H9 (cell line): ENCODE measurements at regions not wholly inside any gene's neighbourhood (a gene's known extent, or its start where the extent isn't known, plus 50 kb on each side); places are given as distances from the start of the nearest gene placed in this dataset.
"Not testable (repeated sequence)": the region's sequence is repeated elsewhere in the genome, so short reads cannot be mapped to it uniquely, and the experiment has no call there.

Source experiments
- DNase-seq: peaks from one replicate; pipeline ENCODE4 v3.0.0-alpha.2; 2017
- H2AFZ ChIP-seq: one replicate; pipeline ENCODE4 v1.6.1; 2013; ENCODE audit warnings: mild to moderate bottlenecking, low read length, control low read depth, moderate library complexity
- H2AK5ac ChIP-seq: 2 replicates; pipeline ENCODE4 v1.6.1; 2013; ENCODE audit warnings: low read length, control low read depth, mixed read lengths; ENCODE audit not compliant: insufficient read length
- H2BK120ac ChIP-seq: one replicate; pipeline ENCODE4 v1.6.1; 2013; ENCODE audit warnings: low read depth, mild to moderate bottlenecking, low read length, control low read depth, inconsistent platforms; ENCODE audit not compliant: poor library complexity, severe bottlenecking
- H2BK12ac ChIP-seq: 2 replicates; pipeline ENCODE4 v1.6.1; 2013; ENCODE audit warnings: low read length, control low read depth, mixed read lengths, low read depth; ENCODE audit not compliant: insufficient read length
- H2BK15ac ChIP-seq: 2 replicates; pipeline ENCODE4 v1.6.1; 2013; ENCODE audit warnings: low read depth, low read length, control low read depth
- H2BK20ac ChIP-seq: one replicate; pipeline ENCODE4 v1.6.1; 2013; ENCODE audit warnings: low read depth, mild to moderate bottlenecking, low read length, control low read depth, inconsistent platforms; ENCODE audit not compliant: poor library complexity, severe bottlenecking
- H2BK5ac ChIP-seq: 2 replicates; pipeline ENCODE4 v1.6.1; 2013; ENCODE audit warnings: low read length, control low read depth, mixed read lengths; ENCODE audit not compliant: insufficient read length
- H3K14ac ChIP-seq: 2 replicates; pipeline ENCODE4 v1.6.1; 2013; ENCODE audit warnings: low read length, control low read depth; ENCODE audit not compliant: insufficient read depth
- H3K18ac ChIP-seq: 2 replicates; pipeline ENCODE4 v1.6.1; 2013; ENCODE audit warnings: low read depth, mild to moderate bottlenecking, mixed read lengths, low read length, control low read depth; ENCODE audit not compliant: insufficient read length
- H3K23ac ChIP-seq: 2 replicates; pipeline ENCODE4 v1.6.1; 2013; ENCODE audit warnings: low read length, control low read depth, mixed read lengths, low read depth; ENCODE audit not compliant: insufficient read length
- H3K23me2 ChIP-seq: 2 replicates; pipeline ENCODE4 v1.6.1; 2013; ENCODE audit warnings: low read depth, mild to moderate bottlenecking, mixed read lengths, low read length, control low read depth; ENCODE audit not compliant: insufficient read length, poor library complexity, severe bottlenecking
- H3K27ac ChIP-seq: 2 replicates; pipeline ENCODE4 v1.5.1; 2013; ENCODE audit warnings: low read length, control low read depth, mixed read lengths, low read depth; ENCODE audit not compliant: insufficient read length
- H3K27me3 ChIP-seq: 2 replicates; pipeline ENCODE4 v1.6.1; 2013; ENCODE audit warnings: low read length, control low read depth, inconsistent platforms; ENCODE audit not compliant: insufficient read depth
- H3K4ac ChIP-seq: 2 replicates; pipeline ENCODE4 v1.6.1; 2013; ENCODE audit warnings: low read depth, mild to moderate bottlenecking, control low read depth, inconsistent platforms, low read length, moderate library complexity
- H3K4me1 ChIP-seq: 2 replicates; pipeline ENCODE4 v1.6.1; 2013; ENCODE audit warnings: low read length, control low read depth, inconsistent platforms; ENCODE audit not compliant: insufficient read depth
- H3K4me2 ChIP-seq: 2 replicates; pipeline ENCODE4 v1.6.1; 2013; ENCODE audit warnings: low read length, control low read depth, mixed read lengths; ENCODE audit not compliant: insufficient read length, insufficient read depth
- H3K56ac ChIP-seq: 2 replicates; pipeline ENCODE4 v1.6.1; 2013; ENCODE audit warnings: low read depth, mild to moderate bottlenecking, mixed read lengths, low read length, control low read depth; ENCODE audit not compliant: insufficient read length
- H3K79me1 ChIP-seq: 2 replicates; pipeline ENCODE4 v1.6.1; 2013; ENCODE audit warnings: low read depth, mild to moderate bottlenecking, moderate library complexity, low read length, control low read depth, inconsistent platforms; ENCODE audit not compliant: insufficient read depth, poor library complexity, severe bottlenecking
- H3K79me2 ChIP-seq: 2 replicates; pipeline ENCODE4 v1.6.1; 2013; ENCODE audit warnings: low read length, control low read depth, inconsistent platforms; ENCODE audit not compliant: insufficient read depth
- H3K9ac ChIP-seq: 2 replicates; pipeline ENCODE4 v1.6.1; 2013; ENCODE audit warnings: low read length, control low read depth, mixed read lengths; ENCODE audit not compliant: insufficient read length; ENCODE audit errors: extremely low read depth
- H3K9me3 ChIP-seq: one replicate; pipeline ENCODE4 v1.6.1; 2013; ENCODE audit warnings: low read depth, low read length, inconsistent platforms; ENCODE audit not compliant: control insufficient read depth
- H3T11ph ChIP-seq: one replicate; pipeline ENCODE4 v1.6.1; 2013; ENCODE audit warnings: mild to moderate bottlenecking, low read length, control low read depth, inconsistent platforms
- H4K20me1 ChIP-seq: one replicate; pipeline ENCODE4 v1.6.1; 2013; ENCODE audit not compliant: control insufficient read depth, insufficient read length, insufficient read depth
- H4K5ac ChIP-seq: 2 replicates; pipeline ENCODE4 v1.6.1; 2013; ENCODE audit warnings: low read depth, mild to moderate bottlenecking, mixed read lengths, low read length, control low read depth; ENCODE audit not compliant: insufficient read length
- H4K8ac ChIP-seq: replicated peaks from 2 replicates; pipeline ENCODE4 v1.6.1; 2013; ENCODE audit warnings: low read length, control low read depth, mixed read lengths, low read depth; ENCODE audit not compliant: insufficient read length
- H4K91ac ChIP-seq: 2 replicates; pipeline ENCODE4 v1.6.1; 2013; ENCODE audit warnings: low read depth, mild to moderate bottlenecking, moderate library complexity, mixed read lengths, low read length, control low read depth; ENCODE audit not compliant: insufficient read length
- H3K27ac Mint-ChIP-seq, 3 experiments: 2 replicates in 2 of 3; 3 replicates in 1 of 3; pipeline ENCODE4 v1.8.0; 2020 to 2021; ENCODE audit warnings: mixed read lengths in 3 of 3, mild to moderate bottlenecking in 1 of 3, moderate library complexity in 1 of 3
- H3K27me3 Mint-ChIP-seq: 2 replicates; pipeline ENCODE4 v1.8.0; 2021; ENCODE audit warnings: low read depth, mild to moderate bottlenecking, moderate library complexity, mixed read lengths
- H3K36me3 Mint-ChIP-seq, 3 experiments: 2 replicates in 2 of 3; 3 replicates in 1 of 3; pipeline ENCODE4 v1.8.0; 2020 to 2021; ENCODE audit warnings: low read depth in 3 of 3, mixed read lengths in 3 of 3; ENCODE audit not compliant: insufficient read depth in 1 of 3
- H3K4me1 Mint-ChIP-seq, 2 experiments: 2 replicates each; pipeline ENCODE4 v1.8.0; 2020; ENCODE audit warnings: mixed read lengths in 2 of 2
- H3K4me3 Mint-ChIP-seq, 2 experiments: 2 replicates in 1 of 2; 3 replicates in 1 of 2; pipeline ENCODE4 v1.8.0; 2020 to 2021; ENCODE audit warnings: mild to moderate bottlenecking in 2 of 2, mixed read lengths in 2 of 2, moderate library complexity in 1 of 2
- H3K9me3 Mint-ChIP-seq, 2 experiments: 2 replicates in 1 of 2; 3 replicates in 1 of 2; pipeline ENCODE4 v1.8.0; 2020; ENCODE audit warnings: mild to moderate bottlenecking in 2 of 2, mixed read lengths in 2 of 2, moderate library complexity in 1 of 2
- CTCF ChIP-seq: fragments of 200-600 bp; sonication (generic); conservative IDR thresholded peaks from 3 replicates; pipeline ENCODE4 v1.8.0; 2021; ENCODE audit warnings: antibody characterized with exemption, mild to moderate bottlenecking
- WGBS: extraction: QIAGEN DNeasy Blood & Tissue Kit; methylation state at CpG from one replicate; pipeline ENCODE4 v1.1.7; 2013; ENCODE audit warnings: missing lambda C conversion rate, low lambda C conversion rate, mixed read lengths; ENCODE audit not compliant: insufficient read length; ENCODE audit errors: extremely low coverage; 5-methylcytosine and 5-hydroxymethylcytosine counted together

GRCh38 chr10:71015674-71016073 lies 127.3 kb upstream of the PCBD1 start:
- Mint-ChIP-seq H3K9me3 (no peaks in the 10 kb centered on the region; a peak in 1 of 5 replicates), H3K4me3 (no peak overlapping the region), H3K27ac (no peak overlapping the region; a peak in 1 of 7 replicates), H3K27me3 (peaks cover 13% of the 10 kb centered on the region), H3K36me3 (no peaks in the 10 kb centered on the region), H3K4me1 (peaks cover 4 to 13% of the 10 kb centered on the region in 2 experiments)
- no peak for DNase-seq
- H4K20me1 ChIP-seq = no peaks in the 10 kb centered on the region
- H3K14ac ChIP-seq = no peak overlapping the region
- H3K27me3 ChIP-seq = no peaks in the 10 kb centered on the region
- WGBS = no CpG with 5 or more reads among the region's 7 CpGs
- TF ChIP-seq CTCF = no peak
- H3K4ac ChIP-seq = no peak overlapping the region
- no peak overlapping the region for H2BK15ac ChIP-seq
- no peak overlapping the region for H2BK120ac ChIP-seq
- no peak overlapping the region for H3K23ac ChIP-seq
- no peak overlapping the region for H3K18ac ChIP-seq
- no peak overlapping the region for H4K5ac ChIP-seq
- no peaks in the 10 kb centered on the region for H3K4me1 ChIP-seq
- H3K79me1 ChIP-seq = no peaks in the 10 kb centered on the region
- no peak overlapping the region for H2BK20ac ChIP-seq
- H3K9ac ChIP-seq = no peak overlapping the region
- H2BK5ac ChIP-seq = no peak overlapping the region
- H4K8ac ChIP-seq = no peak overlapping the region
- no peak overlapping the region for H3K4me2 ChIP-seq
- H2BK12ac ChIP-seq = no peak overlapping the region
- H3K9me3 ChIP-seq = no peaks in the 10 kb centered on the region
- no peak overlapping the region for H3K27ac ChIP-seq
- H3K23me2 ChIP-seq = no peaks in the 10 kb centered on the region
- no peaks in the 10 kb centered on the region for H3K79me2 ChIP-seq
- no peak overlapping the region for H3T11ph ChIP-seq
- no peak overlapping the region for H3K56ac ChIP-seq
- no peak overlapping the region for H2AK5ac ChIP-seq
- no peak overlapping the region for H4K91ac ChIP-seq
- H2AFZ ChIP-seq = no peak overlapping the region

GRCh38 chr10:71020061-71020460 lies 131.7 kb upstream of the PCBD1 start:
- DNase-seq, H2BK20ac ChIP-seq, H3K14ac ChIP-seq, H4K91ac ChIP-seq, H3K36me3 Mint-ChIP-seq, H3K4ac ChIP-seq, H3K4me2 ChIP-seq, H3K27me3 ChIP-seq, H3K18ac ChIP-seq, H3K79me2 ChIP-seq, H4K5ac ChIP-seq, H3K9me3 ChIP-seq, H3K27ac Mint-ChIP-seq, H4K20me1 ChIP-seq, H2BK5ac ChIP-seq, H3T11ph ChIP-seq, H3K27ac ChIP-seq, H2BK120ac ChIP-seq, H2AFZ ChIP-seq, H3K9me3 Mint-ChIP-seq, H3K4me1 ChIP-seq, H4K8ac ChIP-seq, H3K56ac ChIP-seq, H3K23ac ChIP-seq, H3K4me1 Mint-ChIP-seq, H2BK12ac ChIP-seq, H3K9ac ChIP-seq, H3K4me3 Mint-ChIP-seq, H3K79me1 ChIP-seq, H2AK5ac ChIP-seq, H3K23me2 ChIP-seq, H2BK15ac ChIP-seq: not testable (repeated sequence)
- peaks cover 11% of the 10 kb centered on the region for H3K27me3 Mint-ChIP-seq
- no CpG with 5 or more reads among the region's 1 CpG for WGBS
